GM20000 (cell line): ENCODE measurements at regions not wholly inside any gene's neighbourhood (a gene's known extent, or its start where the extent isn't known, plus 50 kb on each side); places are given as distances from the start of the nearest gene placed in this dataset.

Experiments used
- DNase-seq: peaks from one replicate; pipeline ENCODE4 v3.0.0; 2012; ENCODE audit warnings: low spot score
- TF ChIP-seq, protein P1 (sequence below): IDR thresholded peaks from 2 replicates; pipeline ENCODE4 v1.5.1; 2012; ENCODE audit warnings: mild to moderate bottlenecking, control low read depth; ENCODE audit errors: extremely low read depth, missing control alignments

DNA sequence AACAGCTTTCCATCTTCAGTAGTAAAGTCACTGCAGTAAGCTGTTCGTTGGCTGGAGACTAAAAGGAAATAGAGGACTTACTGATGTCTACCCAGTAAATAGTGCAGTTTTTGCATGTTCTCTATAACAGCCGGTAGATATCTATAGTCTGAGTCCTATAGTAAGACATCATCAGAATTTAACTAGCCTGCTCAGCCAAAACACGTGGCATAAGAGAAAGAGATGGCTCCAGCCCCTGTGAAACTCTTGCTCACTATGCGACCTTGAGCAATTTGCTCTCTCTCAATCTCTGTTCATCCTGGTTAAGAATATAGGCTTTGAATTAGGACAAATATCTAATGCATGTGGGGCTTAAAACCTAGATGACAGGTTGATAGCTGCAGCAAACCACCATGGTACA, 201.6 kb upstream of the PAPPA start:
- TF ChIP-seq, protein P1, sequence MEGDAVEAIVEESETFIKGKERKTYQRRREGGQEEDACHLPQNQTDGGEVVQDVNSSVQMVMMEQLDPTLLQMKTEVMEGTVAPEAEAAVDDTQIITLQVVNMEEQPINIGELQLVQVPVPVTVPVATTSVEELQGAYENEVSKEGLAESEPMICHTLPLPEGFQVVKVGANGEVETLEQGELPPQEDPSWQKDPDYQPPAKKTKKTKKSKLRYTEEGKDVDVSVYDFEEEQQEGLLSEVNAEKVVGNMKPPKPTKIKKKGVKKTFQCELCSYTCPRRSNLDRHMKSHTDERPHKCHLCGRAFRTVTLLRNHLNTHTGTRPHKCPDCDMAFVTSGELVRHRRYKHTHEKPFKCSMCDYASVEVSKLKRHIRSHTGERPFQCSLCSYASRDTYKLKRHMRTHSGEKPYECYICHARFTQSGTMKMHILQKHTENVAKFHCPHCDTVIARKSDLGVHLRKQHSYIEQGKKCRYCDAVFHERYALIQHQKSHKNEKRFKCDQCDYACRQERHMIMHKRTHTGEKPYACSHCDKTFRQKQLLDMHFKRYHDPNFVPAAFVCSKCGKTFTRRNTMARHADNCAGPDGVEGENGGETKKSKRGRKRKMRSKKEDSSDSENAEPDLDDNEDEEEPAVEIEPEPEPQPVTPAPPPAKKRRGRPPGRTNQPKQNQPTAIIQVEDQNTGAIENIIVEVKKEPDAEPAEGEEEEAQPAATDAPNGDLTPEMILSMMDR = no peak
- DNase-seq = no peak

- TF ChIP-seq, protein P1 = no peak
- no peak for DNase-seq
Measured at GRCh38 chr9:115952430-115953292, 200.9 kb upstream of the PAPPA start.

- DNase-seq = no peak
- TF ChIP-seq, protein P1 = no peak
Measured at GRCh38 chr9:115956371-115956770, 197.2 kb upstream of the PAPPA start.

GRCh38 chr9:115957585-115957984, 196.0 kb upstream of the PAPPA start:
- DNase-seq = no peak
- TF ChIP-seq, protein P1 = no peak

GRCh38 chr9:115964710-115965347, 188.8 kb upstream of the PAPPA start:
- TF ChIP-seq, protein P1 = no peak
- DNase-seq = no peak

GRCh38 chr9:115966660-115967059, 186.9 kb upstream of the PAPPA start:
- DNase-seq = no peak
- TF ChIP-seq, protein P1 = no peak

- TF ChIP-seq, protein P1 = no peak
- DNase-seq = no peak
Measured at GRCh38 chr9:115969096-115969495, 184.5 kb upstream of the PAPPA start.
